OCI-LY7 (cell line): ENCODE measurements at regions not wholly inside any gene's neighbourhood (a gene's known extent, or its start where the extent isn't known, plus 50 kb on each side); places are given as distances from the start of the nearest gene placed in this dataset.

Experiments used
- BruUV-seq: library from RNA; stranded (reverse); fragments of 400-500 nt; replicated peaks from 2 replicates; lab custom pipeline; 2021; lab: Mats Ljungman, UMichigan
- CTCF ChIA-PET: fragments of 300-600 bp; sonication (Branson Sonifier 250); formaldehyde crosslinking; loops from one replicate; lab custom pipeline; 2022; ENCODE audit warnings: antibody characterized with exemption; ENCODE audit not compliant: unreplicated experiment; lab: Charles Lee
- POLR2A ChIA-PET: fragments of 300-600 bp; sonication (Branson Sonifier 250); formaldehyde crosslinking; loops from one replicate; lab custom pipeline; 2022; ENCODE audit warnings: antibody characterized with exemption; lab: Charles Lee
- DNase-seq: peaks from one replicate; pipeline ENCODE4 v3.0.0-alpha.2; 2015; ENCODE audit warnings: low spot score
- H2AFZ ChIP-seq: fragments of 200-600 bp; sonication (generic), shearing (Covaris generic); 2 replicates; pipeline ENCODE4 v1.6.1; 2014; ENCODE audit warnings: mild to moderate bottlenecking, antibody characterized with exemption, low read length, moderate library complexity
- H3K27ac ChIP-seq: fragments of 200-600 bp; sonication (generic); 2 replicates; pipeline ENCODE4 v1.5.1; 2014; ENCODE audit warnings: mixed run types, low read depth, mild to moderate bottlenecking, moderate library complexity, low read length, inconsistent platforms; ENCODE audit not compliant: poor library complexity, severe bottlenecking
- H3K36me3 ChIP-seq: fragments of 200-600 bp; sonication (generic); 2 replicates; pipeline ENCODE4 v1.6.1; 2014; ENCODE audit warnings: mild to moderate bottlenecking, antibody characterized with exemption, low read length, moderate library complexity, mixed read lengths; ENCODE audit not compliant: insufficient read depth
- H3K4me1 ChIP-seq: fragments of 200-600 bp; sonication (generic); 2 replicates; pipeline ENCODE4 v1.5.1; 2014; ENCODE audit warnings: mild to moderate bottlenecking, low read length; ENCODE audit not compliant: insufficient read depth, poor library complexity, severe bottlenecking
- H3K4me2 ChIP-seq: fragments of 200-600 bp; sonication (generic); 2 replicates; pipeline ENCODE4 v1.6.1; 2014; ENCODE audit warnings: mild to moderate bottlenecking, low read length
- H3K4me3 ChIP-seq: fragments of 200-600 bp; sonication (generic); 2 replicates; pipeline ENCODE4 v1.5.1; 2014; ENCODE audit warnings: mild to moderate bottlenecking, low read depth, low read length; ENCODE audit not compliant: poor library complexity, severe bottlenecking
- H3K79me2 ChIP-seq: fragments of 200-600 bp; sonication (generic); 2 replicates; pipeline ENCODE4 v1.6.1; 2016; ENCODE audit warnings: low read depth, mild to moderate bottlenecking, low read length, moderate library complexity, mixed read lengths; ENCODE audit not compliant: insufficient read depth
- H3K9me2 ChIP-seq: fragments of 200-600 bp; sonication (generic); 2 replicates; pipeline ENCODE4 v1.6.1; 2016; ENCODE audit warnings: mild to moderate bottlenecking, low read length, mixed read lengths; ENCODE audit not compliant: insufficient read depth
- H3K9me3 ChIP-seq: fragments of 200-600 bp; sonication (generic); 2 replicates; pipeline ENCODE4 v1.6.1; 2014; ENCODE audit warnings: mild to moderate bottlenecking, mixed run types, low read length, mixed read lengths
- H4K20me1 ChIP-seq: fragments of 200-600 bp; sonication (generic); 2 replicates; pipeline ENCODE4 v1.6.1; 2014; ENCODE audit warnings: mild to moderate bottlenecking, antibody characterized with exemption, low read length, moderate library complexity, mixed read lengths; ENCODE audit not compliant: insufficient read depth
- CTCF ChIP-seq: fragments of 200-600 bp; sonication (generic); conservative IDR thresholded peaks from 2 replicates; pipeline ENCODE4 v1.5.1; 2014; ENCODE audit warnings: mild to moderate bottlenecking, antibody characterized with exemption, low read length, moderate library complexity, mixed read lengths
- EZH2phosphoT487 ChIP-seq: fragments of 200-600 bp; sonication (generic); IDR thresholded peaks from 2 replicates; pipeline ENCODE4 v1.6.1; 2018; ENCODE audit warnings: low read depth, borderline replicate concordance, mild to moderate bottlenecking, mixed run types, antibody characterized with exemption, low read length, moderate library complexity, mixed read lengths
- intact Hi-C: fragments of 100-400 bp; cut with micrococcal nuclease; formaldehyde crosslinking; loops from one replicate; pipeline ENCODE4 v1.10.0; 2022; ENCODE audit not compliant: unreplicated experiment

GRCh38 chr4:112840061-112840460 lies 203.1 kb downstream of the LARP7 start:
- no peak overlapping the region for H3K4me3 ChIP-seq
- no peak for DNase-seq
- H2AFZ ChIP-seq = no peak overlapping the region
- TF ChIP-seq CTCF (no peak), EZH2phosphoT487 (no peak)
- no peaks in the 10 kb centered on the region for H4K20me1 ChIP-seq
- no TSS peak for BruUV-seq
- no peak overlapping the region for H3K4me2 ChIP-seq
- H3K36me3 ChIP-seq = no peaks in the 10 kb centered on the region
- intact Hi-C loops = no loop called here
- H3K27ac ChIP-seq = no peak overlapping the region
- no peaks in the 10 kb centered on the region for H3K79me2 ChIP-seq
- ChIA-PET CTCF (no interaction called here), POLR2A (no interaction called here)
- no peaks in the 10 kb centered on the region for H3K4me1 ChIP-seq
- H3K9me2 ChIP-seq = no peaks in the 10 kb centered on the region
- H3K9me3 ChIP-seq = no peaks in the 10 kb centered on the region

GRCh38 chr4:112840619-112841018 lies 203.7 kb downstream of the LARP7 start:
- no peaks in the 10 kb centered on the region for H3K9me3 ChIP-seq
- ChIA-PET CTCF (no interaction called here), POLR2A (interaction anchor here (1.1 kb wide), 1 partner anchor 20 kb away, joined by 3 read pairs; no protein-coding TSS in a partner anchor)
- no peak overlapping the region for H3K4me2 ChIP-seq
- H3K9me2 ChIP-seq = no peaks in the 10 kb centered on the region
- TF ChIP-seq CTCF = no peak
- no peak for TF ChIP-seq EZH2phosphoT487
- no peaks in the 10 kb centered on the region for H4K20me1 ChIP-seq
- intact Hi-C loops = no loop called here
- BruUV-seq = no TSS peak
- no peak overlapping the region for H3K27ac ChIP-seq
- DNase-seq = no peak
- H3K79me2 ChIP-seq = no peaks in the 10 kb centered on the region
- no peaks in the 10 kb centered on the region for H3K36me3 ChIP-seq
- H2AFZ ChIP-seq = no peak overlapping the region
- H3K4me3 ChIP-seq = no peak overlapping the region
- no peaks in the 10 kb centered on the region for H3K4me1 ChIP-seq

GRCh38 chr4:112842513-112842912 lies 205.6 kb downstream of the LARP7 start:
- no peak overlapping the region for H3K4me3 ChIP-seq
- H3K4me2 ChIP-seq = no peak overlapping the region
- TF ChIP-seq CTCF (no peak), EZH2phosphoT487 (no peak)
- CTCF ChIA-PET = no interaction called here
- H3K9me3 ChIP-seq = no peaks in the 10 kb centered on the region
- H3K27ac ChIP-seq = no peak overlapping the region
- intact Hi-C loops = no loop called here
- H3K9me2 ChIP-seq = no peaks in the 10 kb centered on the region
- DNase-seq = no peak
- H4K20me1 ChIP-seq = no peaks in the 10 kb centered on the region
- POLR2A ChIA-PET = no interaction called here
- no peak overlapping the region for H2AFZ ChIP-seq
- H3K4me1 ChIP-seq = no peaks in the 10 kb centered on the region
- BruUV-seq = no TSS peak
- H3K36me3 ChIP-seq = no peaks in the 10 kb centered on the region
- no peaks in the 10 kb centered on the region for H3K79me2 ChIP-seq
